GM18511 (cell line): ENCODE measurements at regions not wholly inside any gene's neighbourhood (a gene's known extent, or its start where the extent isn't known, plus 50 kb on each side); places are given as distances from the start of the nearest gene placed in this dataset.
"Not testable (repeated sequence)": the region's sequence is repeated elsewhere in the genome, so short reads cannot be mapped to it uniquely, and the experiment has no call there.

Experiments used
- ATAC-seq: cut with Tn5 transposase; IDR thresholded peaks from one replicate; pipeline ENCODE4 v1.9.1; 2021; ENCODE audit warnings: mild to moderate bottlenecking, moderate library complexity; ENCODE audit not compliant: unreplicated experiment

DNA sequence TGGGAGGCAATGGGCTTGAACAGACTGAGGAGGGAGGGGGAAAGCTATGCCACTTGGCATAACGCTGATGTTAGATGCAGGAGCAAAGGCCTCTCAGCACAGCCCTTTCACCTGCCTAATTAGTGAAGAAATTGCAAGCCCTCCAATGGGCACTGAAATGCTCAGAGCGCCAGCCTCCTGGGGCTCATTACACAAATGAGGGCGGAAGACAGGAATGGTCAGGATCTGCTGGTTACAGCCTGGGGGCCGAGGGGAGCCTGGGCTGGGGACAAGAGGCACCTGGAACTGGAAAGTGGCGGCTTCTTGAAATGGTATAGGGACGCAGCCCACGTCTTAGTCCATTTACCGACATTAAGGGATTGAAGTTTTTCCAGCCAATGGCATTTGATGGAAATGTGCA, 50.2 kb upstream of the PLET1 start:
- ATAC-seq = no peak

DNA sequence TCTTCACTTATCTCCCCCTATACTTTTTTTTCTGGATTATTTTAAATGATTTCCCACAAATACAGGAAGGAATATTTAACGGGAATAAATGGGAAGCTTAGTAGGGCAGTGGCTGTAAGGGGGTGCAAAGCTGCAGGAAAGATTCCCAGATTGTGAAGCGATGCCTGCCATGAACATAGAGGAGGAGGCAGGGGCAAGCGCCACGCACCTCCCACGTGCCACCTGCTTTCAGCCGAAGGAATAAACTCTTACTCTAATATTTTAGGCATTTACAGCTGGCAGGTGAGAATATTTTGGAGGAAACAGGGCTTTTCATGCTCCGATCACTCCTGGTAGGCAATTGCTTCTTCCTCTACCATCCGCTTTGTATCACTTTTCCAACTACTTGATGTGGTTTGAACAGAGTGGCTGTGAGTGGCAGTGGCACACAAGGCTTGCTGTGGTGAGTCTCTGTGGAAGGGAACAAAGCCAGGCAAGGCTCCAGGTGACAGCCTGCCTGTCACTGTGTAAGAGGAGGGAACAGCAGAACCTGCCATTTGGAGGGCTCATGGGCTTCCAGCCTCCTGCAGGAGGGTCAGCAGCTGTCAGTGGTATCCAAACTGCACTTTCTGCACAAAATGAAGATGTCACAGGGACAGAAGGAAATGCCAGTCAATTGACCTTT, 54.5 kb upstream of the PLET1 start:
- no peak for ATAC-seq

DNA sequence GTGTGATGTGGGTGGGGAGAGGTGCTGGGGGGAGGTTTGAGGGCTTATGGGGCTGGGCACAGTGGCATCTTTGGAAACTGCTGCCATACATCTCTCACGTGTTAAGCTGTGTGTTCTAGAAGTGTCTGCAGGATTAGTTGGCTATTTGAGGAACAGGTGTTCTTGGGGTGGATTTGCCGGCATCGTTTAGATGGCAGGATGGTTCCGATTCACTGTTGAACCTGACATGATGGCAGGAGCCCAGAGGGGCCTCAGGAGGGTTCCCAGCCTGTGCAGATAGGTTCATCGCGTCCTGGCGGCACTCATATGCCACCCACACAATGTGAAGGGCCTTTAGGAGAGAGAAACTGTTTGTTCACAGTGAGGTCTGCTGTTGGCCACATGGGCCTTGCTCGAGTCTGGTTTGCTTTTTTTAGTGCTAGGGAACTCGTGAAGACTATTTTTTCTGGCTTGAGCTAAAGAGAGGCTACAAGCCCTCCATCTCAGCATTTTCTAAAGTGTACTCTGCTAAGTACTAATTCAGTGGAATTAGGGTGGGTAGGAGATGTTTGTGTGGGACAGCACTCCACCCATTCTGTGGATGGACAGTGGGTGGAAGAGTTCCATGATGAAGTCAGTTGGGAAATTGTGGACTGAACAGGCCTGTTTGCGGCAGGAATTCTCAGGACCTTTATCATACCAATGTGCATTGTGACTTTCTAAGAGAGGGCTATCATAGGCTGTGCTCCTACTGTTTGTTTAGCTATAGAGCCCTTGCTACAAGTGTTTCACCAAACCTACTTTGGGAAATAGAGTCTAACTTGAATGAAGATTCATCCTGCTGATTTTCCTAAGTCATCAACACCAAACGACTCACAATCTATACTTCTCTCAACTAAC, 55.4 kb upstream of the PLET1 start:
- no peak for ATAC-seq

DNA sequence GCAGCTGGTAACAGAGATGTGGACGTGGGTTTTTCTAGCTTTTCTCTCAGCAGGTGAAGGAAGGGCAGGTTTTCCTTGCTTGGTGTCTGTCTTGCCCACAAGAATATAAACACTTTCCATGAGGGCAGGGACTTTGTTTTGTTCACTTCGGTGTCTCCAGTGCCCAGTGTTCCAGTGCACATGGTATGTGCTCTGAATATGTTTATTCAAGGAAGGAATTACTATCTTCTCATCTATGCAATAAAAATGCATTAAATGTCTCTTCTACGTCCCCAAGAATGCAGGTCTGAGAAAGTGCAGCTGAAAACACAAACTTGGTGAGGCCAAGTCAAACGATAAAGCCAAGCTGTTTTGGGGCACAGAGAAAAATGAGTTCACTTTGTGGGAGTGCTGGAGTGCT, 56.3 kb upstream of the PLET1 start:
- ATAC-seq = no peak

DNA sequence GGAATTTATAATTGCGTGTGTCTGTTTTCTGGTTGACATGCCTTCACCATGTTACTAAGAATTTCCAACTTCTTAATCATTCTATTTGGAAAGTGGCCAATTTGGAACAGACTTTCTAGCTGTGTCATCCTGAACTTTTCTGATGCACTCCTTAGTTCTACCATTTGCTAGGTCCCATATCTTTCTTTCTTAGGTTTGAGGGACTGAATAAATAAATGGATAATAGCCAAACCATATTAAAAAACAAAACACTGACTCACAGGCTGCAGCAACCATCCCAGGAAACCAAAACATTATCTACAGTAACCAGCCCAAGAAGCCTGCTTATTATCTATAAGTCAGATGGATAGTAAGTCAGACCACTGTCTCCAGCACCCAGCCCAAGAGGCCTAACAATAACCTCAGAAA, 57.5 kb upstream of the PLET1 start:
- ATAC-seq = no peak

DNA sequence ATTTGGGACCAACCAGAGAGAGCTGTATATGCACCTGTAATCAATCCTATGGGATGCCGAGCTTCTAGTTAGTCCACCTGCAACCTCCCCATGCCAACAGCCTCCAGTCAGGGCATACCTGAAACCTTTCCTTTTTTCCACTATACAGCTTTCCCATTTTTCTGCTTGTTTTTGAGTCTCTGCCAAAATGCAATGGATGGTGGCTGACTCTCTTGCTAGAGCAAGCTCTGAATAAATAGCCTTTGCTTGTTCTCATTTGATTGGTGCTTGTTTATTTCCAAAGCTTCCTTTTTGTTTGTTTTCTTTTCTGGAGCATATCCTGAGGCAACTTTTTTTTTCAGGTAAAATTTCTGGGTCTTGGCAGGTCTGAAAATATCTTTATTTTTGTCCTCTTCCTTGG, 58.0 kb upstream of the PLET1 start:
- ATAC-seq = no peak

DNA sequence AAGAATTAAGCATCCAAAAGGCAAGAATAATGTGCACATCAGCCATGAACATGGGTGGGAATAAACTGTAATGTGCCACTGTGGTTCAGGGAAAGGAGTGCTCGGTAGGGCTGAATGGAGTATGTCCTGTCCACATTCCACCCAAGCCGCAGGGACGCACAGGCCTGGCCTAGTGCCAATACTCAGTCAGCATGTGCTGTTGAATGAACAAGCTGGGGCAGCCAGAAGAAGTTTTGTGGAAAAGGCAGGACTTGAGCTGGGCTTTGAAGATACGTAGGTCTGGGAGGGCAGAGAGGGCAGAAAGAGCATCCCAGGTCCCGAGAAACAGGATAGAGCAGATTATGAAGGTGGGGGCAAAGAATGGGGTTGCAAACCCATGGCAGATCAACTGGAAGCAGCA, 60.0 kb upstream of the PLET1 start:
- ATAC-seq = no peak

DNA sequence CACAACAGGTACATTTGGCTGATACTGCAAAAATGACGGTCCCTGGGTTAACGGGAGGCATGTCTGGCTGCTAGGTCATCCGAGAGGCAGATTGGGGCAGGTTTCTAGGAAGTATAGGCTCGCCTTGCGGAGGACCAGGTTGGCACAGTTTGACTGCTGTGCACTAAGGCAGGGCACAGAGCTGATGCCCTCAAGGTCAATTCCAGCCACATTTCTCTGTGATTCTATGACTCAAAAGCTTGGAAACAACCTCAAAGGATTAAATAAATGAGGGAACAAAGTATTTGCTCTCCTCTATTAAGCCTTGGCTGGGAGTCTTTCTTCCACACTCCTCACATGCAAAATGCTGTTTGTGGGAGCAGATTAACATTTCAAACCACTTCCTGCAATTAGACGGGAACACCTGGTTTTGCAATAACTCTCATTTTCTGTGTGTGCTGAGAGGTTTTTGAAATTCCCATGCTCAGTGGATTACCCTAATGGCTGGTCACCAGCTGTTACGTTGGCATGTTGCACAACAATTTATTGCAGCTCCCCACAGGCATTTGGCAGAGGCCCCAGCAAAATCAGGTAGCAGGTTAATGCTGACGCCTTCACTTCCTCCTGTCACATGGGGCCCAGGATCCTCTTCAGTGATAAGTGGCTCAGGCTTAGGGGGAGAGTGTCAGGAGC, 61.0 kb upstream of the PLET1 start:
- no peak for ATAC-seq

DNA sequence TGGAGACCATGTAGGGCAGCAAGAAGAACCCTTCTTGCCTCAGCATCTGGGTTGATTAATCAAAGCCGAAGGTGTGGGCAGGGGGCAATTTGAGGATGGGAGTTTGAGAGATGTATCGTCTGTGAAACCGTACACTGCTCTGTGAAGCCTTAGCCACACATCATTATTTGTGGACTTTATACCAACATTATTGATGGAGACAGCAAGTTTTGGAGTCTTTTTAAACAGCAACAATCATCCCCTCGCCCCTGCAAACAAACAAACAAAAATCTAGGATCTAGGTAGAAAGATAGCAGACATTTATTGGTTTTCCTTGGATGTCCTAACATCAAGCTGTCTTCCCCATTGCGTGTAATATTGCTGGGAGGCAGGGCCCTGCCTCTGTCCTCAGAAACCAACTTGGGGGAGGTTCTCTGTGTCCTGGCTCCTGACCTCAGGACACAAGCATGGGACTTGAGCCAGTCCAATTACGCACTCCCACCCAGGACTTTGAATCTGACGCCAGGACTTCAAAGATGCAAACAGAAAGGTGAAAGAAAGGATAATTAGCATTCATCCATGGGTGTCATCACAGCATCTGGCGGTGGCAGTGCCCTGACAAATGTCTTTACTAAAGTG, 61.6 kb upstream of the PLET1 start:
- ATAC-seq = no peak

DNA sequence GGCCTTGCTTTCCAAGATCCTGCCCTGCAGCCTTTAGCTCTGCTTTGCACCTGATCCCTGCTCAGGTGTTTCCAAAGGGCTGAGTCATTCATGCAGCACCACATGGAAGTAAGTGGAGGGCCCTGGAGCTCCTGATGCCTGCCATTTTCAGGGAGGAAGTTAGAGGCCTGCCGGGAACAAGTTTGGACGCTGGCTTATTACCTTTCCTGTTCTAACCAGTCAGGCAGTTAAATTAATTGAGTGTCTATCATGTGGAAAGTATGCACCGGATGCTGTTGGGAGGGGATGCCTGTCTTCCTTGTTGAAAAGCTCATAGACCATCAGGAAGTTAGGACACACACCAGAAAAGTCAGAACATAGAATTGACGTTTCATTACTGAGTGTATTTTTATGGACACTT, 73.7 kb upstream of the PLET1 start:
- ATAC-seq = no peak

DNA sequence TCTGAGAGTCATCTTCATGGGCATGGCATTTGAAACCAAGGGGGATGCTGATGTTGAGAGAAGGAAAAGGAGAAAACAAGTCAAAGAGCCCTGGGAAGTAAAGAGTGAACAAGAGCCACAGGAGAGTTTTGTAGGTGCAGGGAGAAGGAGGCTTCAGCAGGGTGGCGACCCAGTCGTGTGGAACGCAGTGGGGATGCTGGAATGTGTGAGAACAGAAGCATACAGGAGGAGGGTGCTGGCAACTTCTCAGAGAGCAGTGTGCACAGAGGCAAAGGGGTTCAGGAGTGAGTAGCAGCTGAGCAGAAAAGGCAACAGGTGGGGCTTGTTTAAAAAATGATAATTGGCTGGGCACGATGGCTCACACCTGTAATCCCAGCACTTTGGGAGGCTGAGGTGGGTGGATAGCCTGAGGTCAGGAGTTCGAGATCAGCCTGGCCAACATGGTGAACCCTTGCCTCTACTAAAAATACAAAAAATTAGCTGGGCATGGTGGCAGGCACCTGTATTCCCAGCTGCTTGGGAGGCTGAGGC, 75.8 kb upstream of the PLET1 start:
- no peak for ATAC-seq

DNA sequence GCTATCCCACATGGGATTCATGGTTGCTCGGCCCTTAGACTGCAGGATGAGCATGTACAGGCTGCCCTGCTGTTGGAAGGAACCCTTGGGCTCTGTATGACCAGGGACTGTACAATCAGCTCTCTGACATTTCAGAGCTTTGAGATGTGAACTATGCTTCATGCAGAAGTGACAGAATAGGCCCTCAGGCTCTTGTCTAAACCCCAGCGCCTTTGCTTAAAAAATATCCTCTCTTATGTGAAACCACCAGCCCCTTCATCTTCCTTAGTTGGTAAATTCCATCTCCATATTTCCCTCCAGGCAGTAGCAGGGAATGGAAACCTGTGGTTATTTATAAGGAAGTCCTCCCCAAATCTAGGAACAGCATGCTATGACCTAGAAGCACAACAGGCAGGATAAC, 78.9 kb upstream of the PLET1 start:
- ATAC-seq = no peak

DNA sequence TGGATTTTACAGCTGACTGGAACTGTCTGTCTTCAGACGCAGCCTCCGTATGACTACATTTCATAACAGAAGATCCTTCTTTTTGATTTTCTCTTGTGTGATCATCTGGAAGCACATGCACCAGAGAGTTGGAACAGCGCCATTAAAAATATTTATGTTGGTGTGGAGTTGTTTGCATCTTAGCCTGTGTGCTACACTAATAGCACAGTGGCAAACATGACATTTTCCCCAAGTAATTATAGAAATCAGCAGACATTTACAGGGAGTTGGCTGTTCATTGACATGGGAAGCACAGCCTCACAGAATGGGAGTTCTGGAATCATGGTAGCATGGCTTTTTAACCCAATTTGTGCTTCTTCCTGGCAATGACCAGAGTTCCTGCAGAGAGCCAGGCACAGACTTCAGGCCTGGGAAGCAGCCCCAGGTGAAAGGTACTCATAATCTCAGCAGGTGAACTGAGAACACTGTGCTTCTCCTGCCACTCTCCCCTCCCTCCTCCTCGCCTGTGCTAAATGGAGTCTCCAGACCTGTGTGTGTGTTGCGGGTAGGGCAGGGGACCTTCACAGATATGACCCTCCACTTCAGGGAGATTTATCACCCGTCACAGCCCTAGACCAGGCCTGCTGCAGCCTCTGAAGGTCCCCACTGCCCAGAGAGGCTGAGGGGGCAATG, 82.8 kb upstream of the PLET1 start:
- ATAC-seq = no peak

DNA sequence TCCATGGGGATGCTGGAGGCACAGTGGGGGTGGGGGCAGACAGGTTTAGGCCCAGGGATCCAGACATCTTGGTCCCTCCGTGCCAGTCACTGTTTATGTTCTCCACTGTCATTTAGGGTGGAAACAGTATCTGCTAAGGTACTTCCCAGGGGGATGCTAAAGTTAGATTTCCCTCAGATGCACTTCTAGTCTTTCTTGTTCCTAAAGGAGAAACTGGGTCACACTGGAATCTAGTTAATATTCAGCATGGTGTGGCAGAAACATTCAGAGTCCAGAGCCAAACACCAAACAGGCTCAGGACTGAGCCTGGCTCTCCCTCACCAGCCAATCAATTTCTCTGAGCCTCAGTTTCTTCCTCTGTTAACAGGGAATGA, 83.4 kb upstream of the PLET1 start:
- ATAC-seq = no peak

DNA sequence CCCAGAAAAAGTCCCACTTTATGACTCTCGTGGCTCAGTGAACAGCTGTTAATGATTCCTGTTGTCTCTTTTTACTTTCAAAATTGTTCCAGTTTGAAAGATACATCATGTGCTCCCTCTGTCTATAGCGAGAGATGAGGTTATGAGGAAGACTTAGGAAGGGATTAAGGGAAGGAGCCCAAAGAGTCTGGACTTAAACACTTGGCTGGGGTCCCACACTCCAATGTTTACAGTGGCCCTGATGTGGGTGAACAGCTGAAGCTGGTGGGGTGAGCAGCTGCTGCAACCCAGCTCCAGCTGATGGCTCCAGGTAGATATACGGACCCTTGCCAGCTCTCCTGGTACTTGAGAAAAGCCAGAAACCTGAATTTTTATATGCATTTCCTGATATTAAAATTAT, 84.5 kb upstream of the PLET1 start:
- no peak for ATAC-seq

DNA sequence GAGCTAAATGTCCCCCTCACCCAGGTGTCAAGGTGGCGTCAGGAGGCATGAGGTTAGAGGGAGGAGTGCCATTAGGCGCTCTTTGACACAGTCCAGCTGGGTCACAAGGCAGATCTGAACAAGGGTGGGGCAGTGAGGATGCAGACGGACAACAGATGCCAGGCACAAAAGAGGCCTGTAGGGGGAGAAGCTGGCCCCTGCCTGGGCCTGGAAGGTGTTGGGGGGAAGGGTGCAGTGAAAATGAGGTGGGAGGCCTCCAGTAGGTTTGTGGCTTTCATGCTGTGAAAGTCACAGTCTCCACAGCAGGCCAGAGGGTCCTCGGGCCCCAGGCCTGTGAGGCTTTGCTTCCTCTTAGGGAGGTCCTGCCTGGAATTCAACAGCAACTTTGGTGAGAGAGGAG, 85.0 kb upstream of the PLET1 start:
- ATAC-seq = no peak

DNA sequence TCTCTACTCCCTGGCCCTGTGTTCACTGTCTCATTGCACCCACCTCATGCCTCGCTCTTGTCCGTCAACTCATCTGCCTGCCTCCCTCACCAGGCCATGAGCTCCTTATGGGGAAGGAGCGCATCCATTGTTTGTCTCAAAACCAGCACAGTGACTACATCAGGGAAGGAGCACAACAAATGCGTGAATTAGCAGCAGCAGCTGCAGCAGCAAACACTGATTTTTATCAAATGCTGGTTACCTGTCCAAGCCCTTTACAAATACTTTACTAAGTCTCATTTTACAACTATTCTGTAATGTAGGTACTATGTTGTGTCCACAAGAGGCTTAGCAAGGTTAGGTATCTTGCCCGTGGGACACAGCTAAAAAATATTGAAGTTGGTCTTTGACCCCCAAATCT, 85.9 kb upstream of the PLET1 start:
- ATAC-seq = no peak

DNA sequence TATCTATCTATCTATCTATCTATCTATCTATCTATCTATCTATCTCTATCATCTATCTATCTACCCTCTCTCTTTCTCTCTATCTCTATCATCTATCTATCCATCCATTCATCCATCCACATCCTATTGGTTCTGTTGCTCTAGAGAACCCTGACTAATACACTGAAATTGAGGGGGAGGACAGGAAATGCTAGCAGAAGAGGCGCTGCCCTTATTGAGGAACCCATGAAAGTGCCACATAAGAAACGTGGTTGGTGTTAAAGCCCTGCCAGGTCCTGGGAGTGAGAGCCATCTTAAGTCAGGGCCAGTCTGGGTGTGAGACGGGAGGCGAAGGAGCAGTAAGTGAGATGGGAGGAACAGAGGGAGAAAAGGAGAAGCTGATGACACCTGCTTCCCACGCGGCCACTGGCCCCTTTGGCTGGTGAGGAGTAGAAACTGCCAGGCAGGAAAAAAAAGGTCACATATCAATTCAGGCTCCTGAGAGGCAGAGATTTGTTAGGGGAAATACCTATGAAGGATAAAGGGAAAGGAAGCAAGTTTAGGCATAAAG, 87.9 kb upstream of the PLET1 start:
- no peak for ATAC-seq

DNA sequence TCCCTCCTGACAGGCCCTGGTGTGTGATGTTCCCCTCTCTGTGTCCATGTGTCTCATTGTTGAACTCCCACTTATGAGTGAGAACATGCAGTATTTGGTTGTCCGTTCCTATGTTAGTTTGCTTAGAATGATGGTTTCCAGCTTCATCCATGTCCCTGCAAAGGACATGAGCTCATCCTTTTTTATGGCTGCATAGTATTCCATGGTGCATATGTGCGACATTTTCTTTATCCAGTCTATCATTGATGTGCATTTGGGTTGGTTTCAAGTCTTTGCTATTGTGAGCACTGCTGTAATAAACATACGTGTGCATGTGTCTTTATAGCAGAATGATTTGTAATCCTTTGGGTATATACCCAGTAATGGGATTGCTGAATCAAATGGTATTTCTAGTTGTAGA, 90.8 kb upstream of the PLET1 start:
- not testable (repeated sequence) for ATAC-seq

DNA sequence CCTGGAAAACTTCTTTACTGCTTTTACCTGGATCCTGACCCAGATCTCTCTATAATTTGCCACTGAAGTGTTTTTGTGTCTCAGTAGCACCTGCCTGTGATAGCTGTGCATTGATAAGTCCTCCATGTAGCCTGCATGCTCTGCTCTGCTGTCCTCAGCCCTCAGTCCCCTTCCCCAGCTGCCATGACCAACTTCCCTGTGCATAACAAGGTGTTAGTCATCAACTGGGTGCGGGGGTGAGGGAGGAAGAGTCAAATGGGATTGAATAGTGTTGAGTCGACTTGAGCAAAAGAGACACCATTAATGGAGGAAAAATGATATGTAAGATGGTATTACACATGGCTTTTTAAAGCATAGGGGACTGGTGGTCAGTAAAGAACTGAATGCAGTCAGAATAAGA, 92.2 kb upstream of the PLET1 start:
- ATAC-seq = no peak

DNA sequence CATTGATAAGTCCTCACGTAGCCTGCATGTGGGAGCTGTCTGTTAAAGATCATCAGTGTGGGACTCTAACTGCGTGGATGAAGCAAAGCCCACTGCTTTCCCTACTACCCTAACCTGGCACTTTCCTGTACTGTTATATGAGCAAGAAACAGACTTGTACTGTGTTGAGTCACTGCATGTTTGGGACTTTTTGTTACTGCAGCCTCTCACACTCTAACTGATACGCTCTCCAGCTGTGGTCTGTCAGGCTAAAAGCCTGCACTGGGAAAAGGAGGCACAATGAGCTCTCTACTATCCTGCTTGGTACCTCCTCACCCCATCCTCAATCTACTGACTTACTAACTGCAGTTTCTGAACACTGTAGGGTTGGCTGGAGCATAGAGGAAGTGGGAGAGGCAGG, 93.7 kb upstream of the PLET1 start:
- no peak for ATAC-seq
